ENCODE measurements at regions not wholly inside any gene's neighbourhood (a gene's known extent, or its start where the extent isn't known, plus 50 kb on each side); places are given as distances from the start of the nearest gene placed in this dataset.
"Not testable (repeated sequence)": the region's sequence is repeated elsewhere in the genome, so short reads cannot be mapped to it uniquely, and the experiment has no call there.

GRCh38 chr18:28735731-28736130 lies 558.8 kb upstream of the CDH2 start:
- H3K4me3 ChIP-seq (ENCODE audit: low read length): no peak overlapping the region
- no peak overlapping the region for H3K27ac ChIP-seq (ENCODE audit: low read depth, low read length)
- no peaks in the 10 kb centered on the region for H3K36me3 ChIP-seq (ENCODE audit: control insufficient read depth in 2 of 3, insufficient read depth in 3 of 3, low read length in 3 of 3)
- no peak for DNase-seq
- POLR2A ChIA-PET: no interaction called here
- Mint-ChIP-seq H3K27ac (no peak overlapping the region), H3K9me3 (peaks cover 0 to 12% (median 6%) of the 10 kb centered on the region in 11 donors), H3K27me3 (no peaks in the 10 kb centered on the region), H3K4me1 (no peaks in the 10 kb centered on the region), H3K36me3 (peaks cover 0 to 3% (median 0%) of the 10 kb centered on the region in 5 donors), H3K4me3 (no peak overlapping the region)
- ATAC-seq: no peak
- no peaks in the 10 kb centered on the region for H3K27me3 ChIP-seq (ENCODE audit: control insufficient read depth in 2 of 2, insufficient read depth in 2 of 2, low read length in 2 of 2)
- CTCF ChIA-PET: no interaction called here
- intact Hi-C loops (cut with micrococcal nuclease): no loop called here
- H3K9me3 ChIP-seq (ENCODE audit: control insufficient read depth in 2 of 3, low read length in 3 of 3): peaks cover 0 to 3% (median 0%) of the 10 kb centered on the region in 3 experiments
- H3K4me1 ChIP-seq (ENCODE audit: control insufficient read depth in 2 of 2, insufficient read depth in 2 of 2, low read length in 2 of 2): no peaks in the 10 kb centered on the region

GRCh38 chr18:28729321-28729720 lies 552.4 kb upstream of the CDH2 start:
- intact Hi-C loops (cut with micrococcal nuclease): no loop called here
- Histone ChIP-seq H3K27me3 (ENCODE audit: control insufficient read depth in 2 of 2, insufficient read depth in 2 of 2, low read length in 2 of 2) (no peaks in the 10 kb centered on the region), H3K36me3 (ENCODE audit: control insufficient read depth in 2 of 3, insufficient read depth in 3 of 3, low read length in 3 of 3) (no peaks in the 10 kb centered on the region), H3K27ac (ENCODE audit: low read depth, low read length) (no peak overlapping the region), H3K9me3 (ENCODE audit: control insufficient read depth in 2 of 3, low read length in 3 of 3) (no peaks in the 10 kb centered on the region), H3K4me1 (ENCODE audit: control insufficient read depth in 2 of 2, insufficient read depth in 2 of 2, low read length in 2 of 2) (no peaks in the 10 kb centered on the region), H3K4me3 (ENCODE audit: low read length) (no peak overlapping the region)
- ATAC-seq (no peak), DNase-seq (no peak)
- Mint-ChIP-seq H3K4me3 (no peak overlapping the region), H3K36me3 (peaks cover 0 to 3% (median 0%) of the 10 kb centered on the region in 5 donors), H3K4me1 (no peaks in the 10 kb centered on the region), H3K9me3 (peaks cover 0 to 12% (median 4%) of the 10 kb centered on the region in 11 donors), H3K27ac (no peak overlapping the region), H3K27me3 (no peaks in the 10 kb centered on the region)
- CTCF ChIA-PET: no interaction called here
- POLR2A ChIA-PET: no interaction called here

- intact Hi-C loops (cut with micrococcal nuclease): no loop called here
- Histone ChIP-seq H3K4me1 (ENCODE audit: control insufficient read depth in 2 of 2, insufficient read depth in 2 of 2, low read length in 2 of 2) (no peaks in the 10 kb centered on the region), H3K27me3 (ENCODE audit: control insufficient read depth in 2 of 2, insufficient read depth in 2 of 2, low read length in 2 of 2) (no peaks in the 10 kb centered on the region), H3K9me3 (ENCODE audit: control insufficient read depth in 2 of 3, low read length in 3 of 3) (no peaks in the 10 kb centered on the region), H3K4me3 (ENCODE audit: low read length) (no peak overlapping the region), H3K27ac (ENCODE audit: low read depth, low read length) (no peak overlapping the region), H3K36me3 (ENCODE audit: control insufficient read depth in 2 of 3, insufficient read depth in 3 of 3, low read length in 3 of 3) (no peaks in the 10 kb centered on the region)
- ChIA-PET POLR2A (no interaction called here), CTCF (no interaction called here)
- Mint-ChIP-seq H3K9me3 (peaks cover 0 to 12% (median 4%) of the 10 kb centered on the region in 11 donors), H3K27me3 (no peaks in the 10 kb centered on the region), H3K4me1 (no peaks in the 10 kb centered on the region), H3K36me3 (peaks cover 0 to 3% (median 0%) of the 10 kb centered on the region in 5 donors), H3K4me3 (no peak overlapping the region), H3K27ac (no peak overlapping the region)
- ATAC-seq: no peak
- no peak for DNase-seq
Measured at GRCh38 chr18:28728891-28729290, 552.0 kb upstream of the CDH2 start.

- H3K27me3 ChIP-seq (ENCODE audit: control insufficient read depth in 2 of 2, insufficient read depth in 2 of 2, low read length in 2 of 2); H3K36me3 Mint-ChIP-seq; H3K27ac Mint-ChIP-seq; ATAC-seq; H3K4me3 Mint-ChIP-seq; H3K27me3 Mint-ChIP-seq; H3K9me3 ChIP-seq (ENCODE audit: control insufficient read depth in 2 of 3, low read length in 3 of 3); H3K27ac ChIP-seq (ENCODE audit: low read depth, low read length); DNase-seq; intact Hi-C loops (cut with micrococcal nuclease); H3K4me3 ChIP-seq (ENCODE audit: low read length); POLR2A ChIA-PET; H3K36me3 ChIP-seq (ENCODE audit: control insufficient read depth in 2 of 3, insufficient read depth in 3 of 3, low read length in 3 of 3); H3K4me1 Mint-ChIP-seq; CTCF ChIA-PET; H3K4me1 ChIP-seq (ENCODE audit: control insufficient read depth in 2 of 2, insufficient read depth in 2 of 2, low read length in 2 of 2): not testable (repeated sequence)
- H3K9me3 Mint-ChIP-seq: peaks cover 0 to 17% (median 4%) of the 10 kb centered on the region in 11 donors
Measured at GRCh38 chr18:28727189-28727588, 550.3 kb upstream of the CDH2 start.

GRCh38 chr18:28725876-28726275 lies 548.9 kb upstream of the CDH2 start:
- H3K36me3 ChIP-seq (ENCODE audit: control insufficient read depth in 2 of 3, insufficient read depth in 3 of 3, low read length in 3 of 3): no peaks in the 10 kb centered on the region
- no peaks in the 10 kb centered on the region for H3K9me3 ChIP-seq (ENCODE audit: control insufficient read depth in 2 of 3, low read length in 3 of 3)
- H3K27me3 ChIP-seq (ENCODE audit: control insufficient read depth in 2 of 2, insufficient read depth in 2 of 2, low read length in 2 of 2): no peaks in the 10 kb centered on the region
- ATAC-seq: no peak
- H3K4me1 ChIP-seq (ENCODE audit: control insufficient read depth in 2 of 2, insufficient read depth in 2 of 2, low read length in 2 of 2): no peaks in the 10 kb centered on the region
- Mint-ChIP-seq H3K27me3 (no peaks in the 10 kb centered on the region), H3K9me3 (peaks cover 0 to 11% (median 3%) of the 10 kb centered on the region in 11 donors), H3K27ac (no peak overlapping the region), H3K36me3 (no peaks in the 10 kb centered on the region), H3K4me3 (no peak overlapping the region), H3K4me1 (no peaks in the 10 kb centered on the region)
- no peak for DNase-seq
- intact Hi-C loops (cut with micrococcal nuclease): no loop called here
- ChIA-PET POLR2A (no interaction called here), CTCF (no interaction called here)
- H3K4me3 ChIP-seq (ENCODE audit: low read length): no peak overlapping the region
- no peak overlapping the region for H3K27ac ChIP-seq (ENCODE audit: low read depth, low read length)

GRCh38 chr18:28723506-28723905 lies 546.6 kb upstream of the CDH2 start:
- CTCF ChIA-PET: no interaction called here
- Mint-ChIP-seq H3K27ac (no peak overlapping the region), H3K4me1 (no peaks in the 10 kb centered on the region), H3K9me3 (peaks cover 0 to 11% (median 3%) of the 10 kb centered on the region in 11 donors), H3K36me3 (no peaks in the 10 kb centered on the region), H3K27me3 (no peaks in the 10 kb centered on the region), H3K4me3 (no peak overlapping the region)
- intact Hi-C loops (cut with micrococcal nuclease): no loop called here
- Histone ChIP-seq H3K27me3 (ENCODE audit: control insufficient read depth in 2 of 2, insufficient read depth in 2 of 2, low read length in 2 of 2) (no peaks in the 10 kb centered on the region), H3K27ac (ENCODE audit: low read depth, low read length) (no peak overlapping the region), H3K4me3 (ENCODE audit: low read length) (no peak overlapping the region), H3K9me3 (ENCODE audit: control insufficient read depth in 2 of 3, low read length in 3 of 3) (no peaks in the 10 kb centered on the region), H3K4me1 (ENCODE audit: control insufficient read depth in 2 of 2, insufficient read depth in 2 of 2, low read length in 2 of 2) (no peaks in the 10 kb centered on the region), H3K36me3 (ENCODE audit: control insufficient read depth in 2 of 3, insufficient read depth in 3 of 3, low read length in 3 of 3) (no peaks in the 10 kb centered on the region)
- POLR2A ChIA-PET: no interaction called here
- no peak for DNase-seq
- ATAC-seq: no peak

GRCh38 chr18:28718696-28719095 lies 541.8 kb upstream of the CDH2 start:
- Mint-ChIP-seq H3K27ac (no peak overlapping the region), H3K36me3 (no peaks in the 10 kb centered on the region), H3K4me3 (no peak overlapping the region), H3K27me3 (no peaks in the 10 kb centered on the region), H3K4me1 (no peaks in the 10 kb centered on the region), H3K9me3 (peaks cover 0 to 17% (median 8%) of the 10 kb centered on the region in 11 donors)
- DNase-seq (no peak), ATAC-seq (no peak)
- H3K27ac ChIP-seq (ENCODE audit: low read depth, low read length): no peak overlapping the region
- H3K4me1 ChIP-seq (ENCODE audit: control insufficient read depth in 2 of 2, insufficient read depth in 2 of 2, low read length in 2 of 2): no peaks in the 10 kb centered on the region
- no peak overlapping the region for H3K4me3 ChIP-seq (ENCODE audit: low read length)
- POLR2A ChIA-PET: no interaction called here
- CTCF ChIA-PET: no interaction called here
- no peaks in the 10 kb centered on the region for H3K36me3 ChIP-seq (ENCODE audit: control insufficient read depth in 2 of 3, insufficient read depth in 3 of 3, low read length in 3 of 3)
- H3K27me3 ChIP-seq (ENCODE audit: control insufficient read depth in 2 of 2, insufficient read depth in 2 of 2, low read length in 2 of 2): no peaks in the 10 kb centered on the region
- no peaks in the 10 kb centered on the region for H3K9me3 ChIP-seq (ENCODE audit: control insufficient read depth in 2 of 3, low read length in 3 of 3)
- intact Hi-C loops (cut with micrococcal nuclease): no loop called here

All from naive thymus-derived CD4-positive, alpha-beta T cell (primary cell).